SK-N-SH (cell line): ENCODE measurements at regions not wholly inside any gene's neighbourhood (a gene's known extent, or its start where the extent isn't known, plus 50 kb on each side); places are given as distances from the start of the nearest gene placed in this dataset.

ENCODE experiments used
- CTCF ChIP-seq: fragments of 200-600 bp; sonication (generic); IDR thresholded peaks from 2 replicates; pipeline ENCODE4 v1.6.1; 2017; ENCODE audit warnings: antibody characterized with exemption, mild to moderate bottlenecking, moderate library complexity
- FOXM1 ChIP-seq: IDR thresholded peaks from 2 replicates; pipeline ENCODE4 v1.4.0; 2012; ENCODE audit warnings: low read depth, mild to moderate bottlenecking
- POLR2AphosphoS5 ChIP-seq: IDR thresholded peaks from 2 replicates; pipeline ENCODE4 v1.6.1; 2012; ENCODE audit warnings: low read depth, low read length
- RAD21 ChIP-seq: IDR thresholded peaks from 2 replicates; pipeline ENCODE4 v1.6.1; 2012; ENCODE audit warnings: mild to moderate bottlenecking, low read length
- TAF1 ChIP-seq: IDR thresholded peaks from 2 replicates; pipeline ENCODE4 v1.6.1; 2012; ENCODE audit warnings: low read depth, mild to moderate bottlenecking, low read length, moderate library complexity, borderline replicate concordance
- YY1 ChIP-seq: IDR thresholded peaks from 2 replicates; pipeline ENCODE4 v1.4.0; 2012; ENCODE audit warnings: low read depth, mild to moderate bottlenecking
- TF ChIP-seq, protein P1 (sequence below): IDR thresholded peaks from 2 replicates; pipeline ENCODE4 v1.6.1; 2012; ENCODE audit warnings: mild to moderate bottlenecking, low read depth, low read length, moderate library complexity
- TF ChIP-seq, protein P2 (sequence below): fragments of 150-350 bp; IDR thresholded peaks from 2 replicates; pipeline ENCODE4 v1.6.1; 2017; ENCODE audit warnings: antibody characterized with exemption, low read length, low read depth, borderline replicate concordance
- TF ChIP-seq, protein P3 (sequence below): IDR thresholded peaks from 2 replicates; pipeline ENCODE4; 2012

- TF ChIP-seq CTCF (no peak), YY1 (no peak), FOXM1 (no peak), RAD21 (no peak), POLR2AphosphoS5 (no peak), TAF1 (no peak)
- TF ChIP-seq, protein P1, sequence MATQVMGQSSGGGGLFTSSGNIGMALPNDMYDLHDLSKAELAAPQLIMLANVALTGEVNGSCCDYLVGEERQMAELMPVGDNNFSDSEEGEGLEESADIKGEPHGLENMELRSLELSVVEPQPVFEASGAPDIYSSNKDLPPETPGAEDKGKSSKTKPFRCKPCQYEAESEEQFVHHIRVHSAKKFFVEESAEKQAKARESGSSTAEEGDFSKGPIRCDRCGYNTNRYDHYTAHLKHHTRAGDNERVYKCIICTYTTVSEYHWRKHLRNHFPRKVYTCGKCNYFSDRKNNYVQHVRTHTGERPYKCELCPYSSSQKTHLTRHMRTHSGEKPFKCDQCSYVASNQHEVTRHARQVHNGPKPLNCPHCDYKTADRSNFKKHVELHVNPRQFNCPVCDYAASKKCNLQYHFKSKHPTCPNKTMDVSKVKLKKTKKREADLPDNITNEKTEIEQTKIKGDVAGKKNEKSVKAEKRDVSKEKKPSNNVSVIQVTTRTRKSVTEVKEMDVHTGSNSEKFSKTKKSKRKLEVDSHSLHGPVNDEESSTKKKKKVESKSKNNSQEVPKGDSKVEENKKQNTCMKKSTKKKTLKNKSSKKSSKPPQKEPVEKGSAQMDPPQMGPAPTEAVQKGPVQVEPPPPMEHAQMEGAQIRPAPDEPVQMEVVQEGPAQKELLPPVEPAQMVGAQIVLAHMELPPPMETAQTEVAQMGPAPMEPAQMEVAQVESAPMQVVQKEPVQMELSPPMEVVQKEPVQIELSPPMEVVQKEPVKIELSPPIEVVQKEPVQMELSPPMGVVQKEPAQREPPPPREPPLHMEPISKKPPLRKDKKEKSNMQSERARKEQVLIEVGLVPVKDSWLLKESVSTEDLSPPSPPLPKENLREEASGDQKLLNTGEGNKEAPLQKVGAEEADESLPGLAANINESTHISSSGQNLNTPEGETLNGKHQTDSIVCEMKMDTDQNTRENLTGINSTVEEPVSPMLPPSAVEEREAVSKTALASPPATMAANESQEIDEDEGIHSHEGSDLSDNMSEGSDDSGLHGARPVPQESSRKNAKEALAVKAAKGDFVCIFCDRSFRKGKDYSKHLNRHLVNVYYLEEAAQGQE: no peak
- TF ChIP-seq, protein P2, sequence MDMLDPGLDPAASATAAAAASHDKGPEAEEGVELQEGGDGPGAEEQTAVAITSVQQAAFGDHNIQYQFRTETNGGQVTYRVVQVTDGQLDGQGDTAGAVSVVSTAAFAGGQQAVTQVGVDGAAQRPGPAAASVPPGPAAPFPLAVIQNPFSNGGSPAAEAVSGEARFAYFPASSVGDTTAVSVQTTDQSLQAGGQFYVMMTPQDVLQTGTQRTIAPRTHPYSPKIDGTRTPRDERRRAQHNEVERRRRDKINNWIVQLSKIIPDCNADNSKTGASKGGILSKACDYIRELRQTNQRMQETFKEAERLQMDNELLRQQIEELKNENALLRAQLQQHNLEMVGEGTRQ: no peak
- TF ChIP-seq, protein P3, sequence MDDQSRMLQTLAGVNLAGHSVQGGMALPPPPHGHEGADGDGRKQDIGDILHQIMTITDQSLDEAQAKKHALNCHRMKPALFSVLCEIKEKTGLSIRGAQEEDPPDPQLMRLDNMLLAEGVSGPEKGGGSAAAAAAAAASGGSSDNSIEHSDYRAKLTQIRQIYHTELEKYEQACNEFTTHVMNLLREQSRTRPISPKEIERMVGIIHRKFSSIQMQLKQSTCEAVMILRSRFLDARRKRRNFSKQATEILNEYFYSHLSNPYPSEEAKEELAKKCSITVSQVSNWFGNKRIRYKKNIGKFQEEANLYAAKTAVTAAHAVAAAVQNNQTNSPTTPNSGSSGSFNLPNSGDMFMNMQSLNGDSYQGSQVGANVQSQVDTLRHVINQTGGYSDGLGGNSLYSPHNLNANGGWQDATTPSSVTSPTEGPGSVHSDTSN: no peak
These were observed 489.4 kb upstream of the PCDH20 start for GRCh38 chr13:61905054-61905453.
